Omental fat pad (tissue), 3 donors: ENCODE measurements at regions not wholly inside any gene's neighbourhood (a gene's known extent, or its start where the extent isn't known, plus 50 kb on each side); places are given as distances from the start of the nearest gene placed in this dataset.
"Not testable (repeated sequence)": the region's sequence is repeated elsewhere in the genome, so short reads cannot be mapped to it uniquely, and the experiment has no call there.

ENCODE experiments used
- ATAC-seq: fragments of 150-250 bp; one replicate; pipeline ENCODE4 v1.9.1; 2016; ENCODE audit warnings: mild to moderate bottlenecking, moderate library complexity; ENCODE audit not compliant: low FRiP score
- DNase-seq: peaks from one replicate; pipeline ENCODE4 v3.0.0-alpha.2; 2019; ENCODE audit warnings: low spot score
- CTCF ChIP-seq, 3 donors: fragments of 450-650 bp; IDR thresholded peaks; one replicate each; pipeline ENCODE4 v1.5.1; 2016 to 2017; ENCODE audit warnings: antibody characterized with exemption in 3 of 3, mild to moderate bottlenecking in 3 of 3, moderate library complexity in 2 of 3

GRCh38 chr2:49753344-49753985, 599.1 kb upstream of the FSHR start:
- no peak for DNase-seq
- no peak for ATAC-seq
- no peak for TF ChIP-seq CTCF (IDR thresholded peaks at IDR 0.05)

- no peak for ATAC-seq
- no peak for DNase-seq
- no peak for TF ChIP-seq CTCF (IDR thresholded peaks at IDR 0.05)
Measured at GRCh38 chr2:49737606-49738005, 583.3 kb upstream of the FSHR start.

GRCh38 chr2:49732924-49733323, 578.6 kb upstream of the FSHR start:
- not testable (repeated sequence) for ATAC-seq, DNase-seq

GRCh38 chr2:49719241-49719640, 564.9 kb upstream of the FSHR start:
- TF ChIP-seq CTCF (IDR thresholded peaks at IDR 0.05) = no peak
- DNase-seq (no peak), ATAC-seq (no peak)

- no peak for TF ChIP-seq CTCF (IDR thresholded peaks at IDR 0.05)
- DNase-seq (no peak), ATAC-seq (no peak)
Measured at GRCh38 chr2:49715597-49715996, 561.3 kb upstream of the FSHR start.

- DNase-seq (no peak), ATAC-seq (no peak)
- no peak for TF ChIP-seq CTCF (IDR thresholded peaks at IDR 0.05)
Measured at GRCh38 chr2:49714454-49714853, 560.1 kb upstream of the FSHR start.

- DNase-seq (no peak), ATAC-seq (no peak)
Measured at GRCh38 chr2:49702740-49703139, 548.4 kb upstream of the FSHR start.

More at GRCh38 chr2:49702740-49703139, 548.4 kb upstream of the FSHR start:
- no peak for TF ChIP-seq CTCF (IDR thresholded peaks at IDR 0.05)
